Muscle of leg (tissue), 3 donors: ENCODE measurements at regions not wholly inside any gene's neighbourhood (a gene's known extent, or its start where the extent isn't known, plus 50 kb on each side); places are given as distances from the start of the nearest gene placed in this dataset.

Experiments
- DNase-seq: peaks from one replicate; pipeline ENCODE4 v3.0.0; 2013
- H3K27ac ChIP-seq: one replicate; pipeline ENCODE4 v1.5.1; 2013; ENCODE audit warnings: mild to moderate bottlenecking, low read length, control low read depth
- H3K27me3 ChIP-seq: one replicate; pipeline ENCODE4 v1.6.1; 2013; ENCODE audit warnings: low read length; ENCODE audit not compliant: control insufficient read depth, insufficient read depth
- H3K36me3 ChIP-seq: one replicate; pipeline ENCODE4 v1.6.1; 2013; ENCODE audit warnings: low read length; ENCODE audit not compliant: control insufficient read depth, insufficient read depth
- H3K4me1 ChIP-seq: one replicate; pipeline ENCODE4 v1.6.1; 2013; ENCODE audit warnings: low read length; ENCODE audit not compliant: control insufficient read depth, insufficient read depth
- H3K4me3 ChIP-seq: one replicate; pipeline ENCODE4 v1.5.1; 2013; ENCODE audit warnings: low read length, control low read depth
- H3K9me3 ChIP-seq: replicated peaks from 2 replicates; pipeline ENCODE4 v1.6.1; 2013; ENCODE audit warnings: low read depth, low read length; ENCODE audit not compliant: control insufficient read depth
- WGBS: methylation state at CpG from one replicate; pipeline ENCODE4 v1.1.5; 2013; ENCODE audit warnings: missing lambda C conversion rate; ENCODE audit not compliant: insufficient coverage; 5-methylcytosine and 5-hydroxymethylcytosine counted together

- Histone ChIP-seq H3K36me3 (no peaks in the 10 kb centered on the region), H3K4me1 (no peaks in the 10 kb centered on the region), H3K27ac (no peak overlapping the region), H3K4me3 (no peak overlapping the region), H3K27me3 (no peaks in the 10 kb centered on the region), H3K9me3 (peaks cover 2% of the 10 kb centered on the region)
- 0% methylated on average over 1 of the region's 1 CpG for WGBS
- no peak for DNase-seq
Measured at GRCh38 chr11:128085276-128085675, 502.1 kb downstream of the ETS1 start.

- Histone ChIP-seq H3K9me3 (peaks cover 2% of the 10 kb centered on the region), H3K4me1 (no peaks in the 10 kb centered on the region), H3K27ac (no peak overlapping the region), H3K36me3 (no peaks in the 10 kb centered on the region), H3K4me3 (no peak overlapping the region), H3K27me3 (no peaks in the 10 kb centered on the region)
- no CpG with 5 or more reads among the region's 2 CpGs for WGBS
- no peak for DNase-seq
Measured at GRCh38 chr11:128082574-128082973, 504.8 kb downstream of the ETS1 start.

- H3K36me3 ChIP-seq = no peaks in the 10 kb centered on the region
- H3K9me3 ChIP-seq = no peaks in the 10 kb centered on the region
- H3K4me3 ChIP-seq = no peak overlapping the region
- H3K27me3 ChIP-seq = no peaks in the 10 kb centered on the region
- no peak overlapping the region for H3K27ac ChIP-seq
- WGBS = no CpG with 5 or more reads among the region's 2 CpGs
- peak; percentile 7 for DNase-seq
- no peaks in the 10 kb centered on the region for H3K4me1 ChIP-seq
Measured at GRCh38 chr11:128069665-128070064, 517.7 kb downstream of the ETS1 start.

GRCh38 chr11:128067780-128068179 lies 519.6 kb downstream of the ETS1 start:
- no peaks in the 10 kb centered on the region for H3K36me3 ChIP-seq
- H3K27ac ChIP-seq = no peak overlapping the region
- no peak for DNase-seq
- no peak overlapping the region for H3K4me3 ChIP-seq
- H3K9me3 ChIP-seq = no peaks in the 10 kb centered on the region
- H3K27me3 ChIP-seq = no peaks in the 10 kb centered on the region
- no CpG with 5 or more reads among the region's 1 CpG for WGBS
- H3K4me1 ChIP-seq = no peaks in the 10 kb centered on the region

GRCh38 chr11:128066399-128066798 lies 521.0 kb downstream of the ETS1 start:
- Histone ChIP-seq H3K4me3 (no peak overlapping the region), H3K27me3 (no peaks in the 10 kb centered on the region), H3K4me1 (no peaks in the 10 kb centered on the region), H3K36me3 (no peaks in the 10 kb centered on the region), H3K9me3 (no peaks in the 10 kb centered on the region), H3K27ac (no peak overlapping the region)
- DNase-seq = no peak
- no CpG with 5 or more reads among the region's 1 CpG for WGBS

GRCh38 chr11:128061281-128061871 lies 526.0 kb downstream of the ETS1 start:
- H3K9me3 ChIP-seq = no peaks in the 10 kb centered on the region
- peak; percentile 8 for DNase-seq
- no peaks in the 10 kb centered on the region for H3K36me3 ChIP-seq
- H3K27me3 ChIP-seq = no peaks in the 10 kb centered on the region
- 33% methylated on average over 4 of the region's 5 CpGs for WGBS
- H3K27ac ChIP-seq = no peak overlapping the region
- no peaks in the 10 kb centered on the region for H3K4me1 ChIP-seq
- no peak overlapping the region for H3K4me3 ChIP-seq

GRCh38 chr11:128058580-128059208 lies 528.7 kb downstream of the ETS1 start:
- Histone ChIP-seq H3K4me1 (no peaks in the 10 kb centered on the region), H3K27ac (no peak overlapping the region), H3K9me3 (no peaks in the 10 kb centered on the region), H3K4me3 (no peak overlapping the region), H3K27me3 (no peaks in the 10 kb centered on the region), H3K36me3 (no peaks in the 10 kb centered on the region)
- DNase-seq = no peak
- 91% methylated on average over 5 of the region's 5 CpGs for WGBS

GRCh38 chr11:128057786-128058395 lies 529.5 kb downstream of the ETS1 start:
- Histone ChIP-seq H3K4me1 (peaks cover 2% of the 10 kb centered on the region), H3K9me3 (no peaks in the 10 kb centered on the region), H3K27me3 (no peaks in the 10 kb centered on the region), H3K36me3 (no peaks in the 10 kb centered on the region), H3K27ac (no peak overlapping the region), H3K4me3 (no peak overlapping the region)
- WGBS = 50% methylated on average over 2 of the region's 6 CpGs
- no peak for DNase-seq

GRCh38 chr11:128055576-128056217 lies 531.7 kb downstream of the ETS1 start:
- DNase-seq = no peak
- H3K27me3 ChIP-seq = no peaks in the 10 kb centered on the region
- H3K36me3 ChIP-seq = no peaks in the 10 kb centered on the region
- H3K4me1 ChIP-seq = peaks cover 2% of the 10 kb centered on the region
- H3K4me3 ChIP-seq = no peak overlapping the region
- no peak overlapping the region for H3K27ac ChIP-seq
- 92% methylated on average over 2 of the region's 3 CpGs for WGBS
- H3K9me3 ChIP-seq = no peaks in the 10 kb centered on the region
